BE2C (cell line): ENCODE measurements at regions not wholly inside any gene's neighbourhood (a gene's known extent, or its start where the extent isn't known, plus 50 kb on each side); places are given as distances from the start of the nearest gene placed in this dataset.

Source experiments
- DNase-seq: peaks from one replicate; pipeline ENCODE4 v3.0.0-alpha.2; 2020
- H3K27me3 ChIP-seq: fragments of 250-450 bp; sonication (Bioruptor Pico); 2 replicates; pipeline ENCODE4 v1.5.1; 2020; ENCODE audit warnings: mild to moderate bottlenecking
- H3K36me3 ChIP-seq: fragments of 250-450 bp; sonication (Bioruptor Pico); 2 replicates; pipeline ENCODE4 v1.5.1; 2020; ENCODE audit warnings: mild to moderate bottlenecking
- H3K4me1 ChIP-seq: fragments of 250-450 bp; sonication (Bioruptor Pico); 2 replicates; pipeline ENCODE4 v1.5.1; 2020
- H3K4me3 ChIP-seq: 2 replicates; pipeline ENCODE4 v1.5.1; 2011; ENCODE audit warnings: low read depth, low read length
- H3K9me3 ChIP-seq: fragments of 250-450 bp; sonication (Bioruptor Pico); 2 replicates; pipeline ENCODE4 v1.5.1; 2020
- TF ChIP-seq, protein P1 (sequence below): IDR thresholded peaks from 2 replicates; pipeline ENCODE4 v1.5.1; 2012; ENCODE audit warnings: mild to moderate bottlenecking, low read depth, low read length

DNA sequence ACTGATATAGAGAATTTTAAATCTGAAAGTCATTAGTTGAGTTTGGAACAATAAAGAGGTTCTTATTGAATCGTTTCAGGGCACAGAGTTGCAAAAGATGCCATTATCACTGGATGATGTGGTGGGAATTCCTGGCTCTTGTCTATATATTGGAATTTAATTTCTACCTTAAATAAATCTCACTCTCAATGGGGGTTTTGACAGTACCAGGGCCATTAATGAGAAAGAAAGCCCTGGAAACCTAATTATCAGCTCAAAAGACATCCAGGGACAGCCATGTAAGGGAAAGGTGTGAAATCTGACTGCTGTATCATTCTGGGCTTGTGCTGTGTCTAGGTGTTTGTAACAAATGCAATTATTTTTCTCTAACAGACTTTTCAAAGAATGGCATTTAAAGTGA lies 285.7 kb downstream of the TBL1XR1 start:
- no peaks in the 10 kb centered on the region for H3K9me3 ChIP-seq
- no peaks in the 10 kb centered on the region for H3K27me3 ChIP-seq
- H3K4me3 ChIP-seq, result no peak overlapping the region
- H3K4me1 ChIP-seq, result no peaks in the 10 kb centered on the region
- TF ChIP-seq, protein P1, sequence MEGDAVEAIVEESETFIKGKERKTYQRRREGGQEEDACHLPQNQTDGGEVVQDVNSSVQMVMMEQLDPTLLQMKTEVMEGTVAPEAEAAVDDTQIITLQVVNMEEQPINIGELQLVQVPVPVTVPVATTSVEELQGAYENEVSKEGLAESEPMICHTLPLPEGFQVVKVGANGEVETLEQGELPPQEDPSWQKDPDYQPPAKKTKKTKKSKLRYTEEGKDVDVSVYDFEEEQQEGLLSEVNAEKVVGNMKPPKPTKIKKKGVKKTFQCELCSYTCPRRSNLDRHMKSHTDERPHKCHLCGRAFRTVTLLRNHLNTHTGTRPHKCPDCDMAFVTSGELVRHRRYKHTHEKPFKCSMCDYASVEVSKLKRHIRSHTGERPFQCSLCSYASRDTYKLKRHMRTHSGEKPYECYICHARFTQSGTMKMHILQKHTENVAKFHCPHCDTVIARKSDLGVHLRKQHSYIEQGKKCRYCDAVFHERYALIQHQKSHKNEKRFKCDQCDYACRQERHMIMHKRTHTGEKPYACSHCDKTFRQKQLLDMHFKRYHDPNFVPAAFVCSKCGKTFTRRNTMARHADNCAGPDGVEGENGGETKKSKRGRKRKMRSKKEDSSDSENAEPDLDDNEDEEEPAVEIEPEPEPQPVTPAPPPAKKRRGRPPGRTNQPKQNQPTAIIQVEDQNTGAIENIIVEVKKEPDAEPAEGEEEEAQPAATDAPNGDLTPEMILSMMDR, result no peak
- H3K36me3 ChIP-seq, result no peaks in the 10 kb centered on the region
- DNase-seq, result no peak

DNA sequence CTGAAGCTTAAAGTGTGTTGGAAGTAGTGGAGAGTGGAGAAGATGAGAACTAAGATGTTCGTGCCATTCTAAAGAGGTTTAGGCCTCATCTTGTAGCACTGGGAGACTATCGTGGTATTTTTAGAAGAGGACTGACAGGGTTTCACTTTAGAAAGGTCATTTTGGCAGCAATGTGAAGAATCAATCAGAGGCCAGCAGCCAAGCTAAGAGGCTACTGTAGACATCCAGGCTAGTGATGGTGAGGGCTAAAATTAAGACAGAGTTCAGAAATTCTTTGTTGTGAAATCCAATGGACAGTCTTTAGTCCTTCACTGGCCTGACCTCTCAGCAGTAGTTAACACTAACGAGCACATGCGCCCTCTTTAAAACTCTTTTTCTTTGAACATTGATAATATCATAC lies 288.2 kb downstream of the TBL1XR1 start:
- H3K4me1 ChIP-seq, result no peaks in the 10 kb centered on the region; the same call in 1 of the 2 replicates
- H3K4me3 ChIP-seq, result no peak overlapping the region
- TF ChIP-seq, protein P1, result no peak
- H3K36me3 ChIP-seq, result no peaks in the 10 kb centered on the region
- H3K27me3 ChIP-seq, result no peaks in the 10 kb centered on the region
- no peak for DNase-seq
- H3K9me3 ChIP-seq, result no peaks in the 10 kb centered on the region

DNA sequence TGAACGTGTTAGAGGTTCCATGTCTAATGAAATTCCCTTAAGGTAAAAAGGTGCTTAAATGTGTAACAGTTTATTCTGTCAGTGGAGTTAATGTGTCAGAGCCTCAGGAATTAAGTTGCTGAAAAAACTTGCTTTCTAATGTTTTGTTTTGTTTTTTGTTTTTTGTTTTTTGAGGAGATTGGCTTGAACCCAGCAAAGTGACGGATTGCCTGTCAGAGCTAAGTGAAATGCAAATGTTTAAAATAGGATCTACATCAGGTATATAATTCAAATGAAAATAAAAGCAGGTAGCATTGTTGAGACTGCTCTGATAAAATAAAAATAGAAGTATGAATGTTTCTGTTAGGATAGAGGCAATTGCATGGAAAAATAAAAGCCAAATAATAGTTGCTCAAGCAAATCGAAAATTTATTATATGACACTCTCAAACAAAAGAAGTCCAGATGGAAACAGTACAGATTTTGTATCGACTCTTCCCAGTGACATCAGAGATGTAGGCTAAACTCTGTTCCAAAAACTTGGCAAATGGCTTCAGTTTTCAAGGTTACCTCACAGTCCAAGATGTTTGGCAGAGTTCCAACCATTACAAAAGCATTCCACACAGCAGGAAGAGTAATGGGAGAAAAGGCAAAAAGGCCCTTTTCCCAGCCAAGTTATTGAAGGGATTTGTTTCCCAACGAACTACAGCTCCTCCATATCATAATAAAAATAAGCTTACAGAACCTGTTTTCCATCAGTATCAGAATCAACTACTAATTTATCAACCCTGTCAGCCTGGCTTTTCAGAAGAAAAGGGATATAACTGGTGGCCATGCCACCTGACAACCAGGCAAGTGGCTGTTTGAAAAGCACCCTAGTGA lies 291.0 kb downstream of the TBL1XR1 start:
- H3K4me3 ChIP-seq, result no peak overlapping the region
- DNase-seq, result peak; percentile 29
- H3K9me3 ChIP-seq, result no peaks in the 10 kb centered on the region
- H3K27me3 ChIP-seq, result no peaks in the 10 kb centered on the region
- no peaks in the 10 kb centered on the region for H3K36me3 ChIP-seq
- TF ChIP-seq, protein P1, result no peak
- no peaks in the 10 kb centered on the region; the same call in none of the 2 replicates for H3K4me1 ChIP-seq

DNA sequence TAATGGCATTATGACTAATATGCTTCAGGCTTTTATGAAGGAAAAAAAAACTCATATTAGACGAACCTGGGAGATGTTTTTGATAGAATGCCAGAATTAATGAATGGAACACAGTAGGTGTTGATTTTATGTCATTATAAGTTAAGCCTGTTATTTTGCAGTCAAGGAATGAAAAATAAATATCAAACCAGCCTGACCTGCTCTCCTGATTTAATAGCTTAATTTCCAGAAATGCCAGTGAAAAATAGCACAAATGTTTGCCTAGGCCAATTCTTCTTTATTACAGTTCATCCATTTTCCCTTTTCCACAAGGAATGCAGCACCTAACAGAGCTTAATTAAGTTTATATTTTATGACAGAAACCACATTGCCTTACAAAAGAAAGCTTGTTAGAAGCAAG lies 292.0 kb downstream of the TBL1XR1 start:
- Histone ChIP-seq H3K4me1 (no peaks in the 10 kb centered on the region; the same call in none of the 2 replicates), H3K36me3 (no peaks in the 10 kb centered on the region), H3K9me3 (no peaks in the 10 kb centered on the region), H3K27me3 (no peaks in the 10 kb centered on the region), H3K4me3 (no peak overlapping the region)
- TF ChIP-seq, protein P1, result no peak
- DNase-seq, result no peak

DNA sequence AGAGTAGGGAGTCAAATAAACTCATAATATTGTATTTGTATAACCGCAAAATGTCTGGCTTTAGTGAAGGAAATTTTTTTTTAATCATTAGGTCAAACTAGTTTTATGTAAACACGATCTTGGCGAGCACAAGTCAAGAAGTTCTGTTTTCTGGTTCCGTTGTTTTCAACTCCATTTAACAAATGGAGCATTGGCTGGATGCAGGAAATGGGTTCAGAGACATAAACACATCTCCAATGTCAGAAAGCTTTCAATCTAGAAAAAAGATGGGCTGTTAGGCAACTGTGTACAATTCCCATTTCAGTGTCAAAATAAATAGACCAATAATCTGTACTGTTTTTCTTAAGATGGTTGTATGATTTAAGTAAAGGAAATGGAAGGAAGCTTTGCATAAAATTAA lies 292.8 kb downstream of the TBL1XR1 start:
- H3K9me3 ChIP-seq, result no peaks in the 10 kb centered on the region
- no peak overlapping the region for H3K4me3 ChIP-seq
- TF ChIP-seq, protein P1, result no peak
- no peak for DNase-seq
- no peaks in the 10 kb centered on the region for H3K36me3 ChIP-seq
- no peaks in the 10 kb centered on the region; the same call in none of the 2 replicates for H3K4me1 ChIP-seq
- no peaks in the 10 kb centered on the region for H3K27me3 ChIP-seq

DNA sequence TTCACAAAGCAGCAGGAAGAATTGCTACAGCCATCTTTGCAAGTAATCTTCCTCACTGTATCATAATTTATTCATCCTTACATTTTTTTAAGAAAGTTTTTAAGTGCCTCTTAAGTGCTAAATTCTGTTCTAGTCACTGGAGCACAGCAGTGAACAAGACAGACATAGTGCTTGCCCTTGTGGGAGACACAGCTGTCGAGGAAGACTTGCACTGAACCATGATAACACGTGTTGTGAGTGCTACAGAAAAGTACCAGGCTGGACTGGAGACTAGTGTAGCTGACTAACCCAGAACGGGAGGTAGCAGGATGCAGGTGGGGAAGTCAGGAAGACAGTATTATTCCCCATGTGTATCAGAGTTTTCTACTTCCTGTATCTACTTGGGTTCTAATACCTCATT lies 300.6 kb downstream of the TBL1XR1 start:
- Histone ChIP-seq H3K4me1 (no peaks in the 10 kb centered on the region), H3K9me3 (no peaks in the 10 kb centered on the region), H3K36me3 (no peaks in the 10 kb centered on the region), H3K27me3 (no peaks in the 10 kb centered on the region), H3K4me3 (no peak overlapping the region)
- no peak for DNase-seq
- TF ChIP-seq, protein P1, result no peak
